Activated naive CD8-positive, alpha-beta T cell (primary cell): ENCODE measurements at regions not wholly inside any gene's neighbourhood (a gene's known extent, or its start where the extent isn't known, plus 50 kb on each side); places are given as distances from the start of the nearest gene placed in this dataset.

Experiments
- H3K27ac Mint-ChIP-seq: one replicate; pipeline ENCODE4 v1.8.0; 2021; ENCODE audit warnings: mixed read lengths
- H3K27me3 Mint-ChIP-seq: one replicate; pipeline ENCODE4 v1.8.0; 2021; ENCODE audit warnings: mixed read lengths
- H3K36me3 Mint-ChIP-seq: one replicate; pipeline ENCODE4 v1.8.0; 2021; ENCODE audit warnings: mixed read lengths
- H3K4me1 Mint-ChIP-seq: one replicate; pipeline ENCODE4 v1.8.0; 2021; ENCODE audit warnings: low read depth, mixed read lengths
- H3K4me3 Mint-ChIP-seq: one replicate; pipeline ENCODE4 v1.8.0; 2021; ENCODE audit warnings: mild to moderate bottlenecking, mixed read lengths
- H3K9me3 Mint-ChIP-seq: one replicate; pipeline ENCODE4 v1.8.0; 2021; ENCODE audit warnings: low read depth, mixed read lengths

DNA sequence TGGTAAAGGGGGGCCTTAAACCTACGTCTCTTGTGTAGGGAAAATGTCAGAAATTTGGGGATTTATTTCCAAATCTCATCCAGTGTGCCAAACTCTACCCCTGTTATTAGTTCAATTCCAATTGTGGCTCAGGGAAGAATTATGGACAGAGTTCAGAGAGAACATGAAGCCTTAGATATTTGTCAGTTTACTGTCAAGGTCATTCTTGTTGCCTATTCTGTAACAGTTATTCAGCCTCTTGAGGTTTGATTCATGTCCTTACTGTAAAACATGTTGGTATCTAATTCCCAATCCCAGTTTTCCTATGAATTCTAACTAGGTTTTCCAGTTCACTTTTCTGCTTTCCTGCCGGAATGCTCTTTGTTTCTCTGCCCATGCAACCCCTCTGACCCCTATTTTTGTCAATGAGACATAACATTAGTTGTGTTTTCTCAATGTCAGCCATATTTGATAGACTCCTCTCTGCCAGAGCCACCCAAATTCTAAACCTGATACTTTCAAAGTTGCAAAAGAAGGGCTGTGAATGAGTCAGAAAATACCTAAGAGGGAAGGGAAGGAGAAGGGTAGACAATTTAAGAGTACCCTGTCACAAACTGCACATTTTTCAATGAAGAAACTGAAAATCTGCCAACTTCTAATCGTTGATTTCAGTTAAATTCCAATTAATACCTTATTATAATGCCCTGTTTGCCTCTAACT lies 52.4 kb downstream of the ATOSA start:
- no peak overlapping the region for H3K4me3 Mint-ChIP-seq
- no peaks in the 10 kb centered on the region for H3K9me3 Mint-ChIP-seq
- H3K27me3 Mint-ChIP-seq, result no peaks in the 10 kb centered on the region
- no peak overlapping the region for H3K27ac Mint-ChIP-seq
- peaks cover 6% of the 10 kb centered on the region for H3K36me3 Mint-ChIP-seq
- H3K4me1 Mint-ChIP-seq, result peaks cover 7% of the 10 kb centered on the region

DNA sequence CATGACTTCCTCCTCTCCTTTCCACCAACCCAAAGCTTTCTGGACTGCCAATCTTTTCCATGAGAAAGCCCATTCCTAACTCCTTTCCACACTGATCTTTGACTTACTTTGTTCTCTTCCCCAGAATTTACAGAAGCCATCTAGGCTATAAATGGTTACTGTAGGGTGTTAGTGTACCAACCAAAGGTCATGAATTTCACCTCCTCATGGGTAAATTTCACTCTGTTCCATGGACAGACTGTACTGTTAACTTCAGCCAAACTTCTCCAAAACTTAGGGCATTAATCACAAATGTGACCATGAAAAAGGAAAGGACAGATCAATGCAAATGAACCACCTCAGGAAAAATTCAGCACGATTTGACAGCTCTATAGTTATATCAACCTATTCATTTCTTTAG lies 54.9 kb downstream of the ATOSA start:
- Mint-ChIP-seq H3K27ac (peak overlapping the region; percentile 36), H3K36me3 (peaks cover 6% of the 10 kb centered on the region), H3K4me3 (no peak overlapping the region), H3K27me3 (no peaks in the 10 kb centered on the region), H3K4me1 (peaks cover 5% of the 10 kb centered on the region), H3K9me3 (no peaks in the 10 kb centered on the region)

DNA sequence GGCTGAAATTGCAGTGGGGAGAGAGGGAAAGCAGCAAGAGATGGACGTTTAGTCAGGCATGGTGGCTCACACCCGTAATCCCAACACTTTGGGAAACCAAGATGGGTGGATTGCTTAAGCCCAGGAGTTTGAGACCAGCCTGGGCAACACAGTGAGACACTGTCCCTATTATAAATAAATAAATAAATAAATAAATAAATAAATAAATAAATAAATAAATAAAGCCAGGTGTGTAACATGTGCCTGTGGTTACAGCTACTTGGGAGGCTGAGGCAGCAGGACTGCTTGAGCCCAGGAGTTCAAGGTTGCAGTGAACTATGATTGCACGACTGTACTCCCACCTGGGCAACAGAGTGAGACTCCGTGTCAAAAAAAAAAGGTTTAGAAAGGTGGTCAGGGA lies 54.0 kb upstream of the ARPP19 start:
- peaks cover 3% of the 10 kb centered on the region for H3K4me1 Mint-ChIP-seq
- H3K4me3 Mint-ChIP-seq, result no peak overlapping the region
- H3K9me3 Mint-ChIP-seq, result no peaks in the 10 kb centered on the region
- no peaks in the 10 kb centered on the region for H3K27me3 Mint-ChIP-seq
- H3K27ac Mint-ChIP-seq, result no peak overlapping the region
- H3K36me3 Mint-ChIP-seq, result peaks cover 6% of the 10 kb centered on the region

DNA sequence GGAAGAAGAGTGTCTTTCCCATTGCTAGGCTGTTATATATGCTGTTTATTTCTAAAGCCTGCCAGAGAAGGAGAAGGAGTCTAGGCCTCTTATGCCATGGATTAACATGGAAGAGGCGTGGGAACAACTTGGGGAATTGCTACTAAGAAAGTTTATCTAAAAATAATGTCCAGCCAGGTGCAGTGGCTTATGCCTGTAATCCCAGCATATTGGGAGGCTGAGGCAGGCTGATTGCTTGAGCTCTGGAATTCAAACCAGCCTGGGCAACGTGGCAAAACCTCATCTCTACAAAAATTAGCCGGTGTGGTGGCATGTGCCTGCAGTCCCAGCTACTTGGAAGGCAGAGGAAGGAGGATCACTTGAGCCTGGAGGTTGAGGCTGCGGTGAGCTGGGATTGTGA lies 51.7 kb upstream of the ARPP19 start:
- H3K9me3 Mint-ChIP-seq, result no peaks in the 10 kb centered on the region
- peaks cover 6% of the 10 kb centered on the region for H3K36me3 Mint-ChIP-seq
- H3K27ac Mint-ChIP-seq, result no peak overlapping the region
- no peaks in the 10 kb centered on the region for H3K27me3 Mint-ChIP-seq
- no peak overlapping the region for H3K4me3 Mint-ChIP-seq
- peaks cover 3% of the 10 kb centered on the region for H3K4me1 Mint-ChIP-seq
